ENCODE measurements at regions not wholly inside any gene's neighbourhood (a gene's known extent, or its start where the extent isn't known, plus 50 kb on each side); places are given as distances from the start of the nearest gene placed in this dataset.

- no peak for DNase-seq (ENCODE audit: low read depth, low spot score)
- Histone ChIP-seq H3K27me3 (ENCODE audit: control insufficient read depth, insufficient read depth, low read length) (no peaks in the 10 kb centered on the region), H3K36me3 (ENCODE audit: control insufficient read depth, insufficient read depth, low read length) (no peaks in the 10 kb centered on the region), H3K4me3 (ENCODE audit: low read depth in 2 of 2, low read length in 2 of 2) (no peak overlapping the region), H3K4me1 (ENCODE audit: control insufficient read depth, insufficient read depth, low read length) (no peaks in the 10 kb centered on the region), H3K9me3 (ENCODE audit: control insufficient read depth, insufficient read depth, low read depth, low read length) (no peaks in the 10 kb centered on the region), H3K27ac (ENCODE audit: low read length) (no peak overlapping the region)
- in situ Hi-C loops (cut with HindIII; ENCODE audit: low pct_unique_long_range_greater_than_20kb, low sequenced_read_pairs) (no loop called here), intact Hi-C loops (cut with micrococcal nuclease; ENCODE audit: unreplicated experiment) (no loop called here)
- ATAC-seq: no peak
- ChIA-PET CTCF (no interaction called here), POLR2A (no interaction called here)
- TF ChIP-seq SIN3A (IDR thresholded peaks at IDR 0.05; ENCODE audit: borderline replicate concordance, insufficient read depth, low read depth, low read length) (no peak), TCF7L2 (IDR thresholded peaks at IDR 0.05; ENCODE audit: low read depth, low read length) (no peak), REST (IDR thresholded peaks at IDR 0.05; ENCODE audit: insufficient read depth in 1 of 2, low read depth in 2 of 2, low read length in 1 of 2) (no peak), POLR2AphosphoS5 (IDR thresholded peaks at IDR 0.05; ENCODE audit: low read depth, low read length) (no peak)
- TF ChIP-seq, protein P1, sequence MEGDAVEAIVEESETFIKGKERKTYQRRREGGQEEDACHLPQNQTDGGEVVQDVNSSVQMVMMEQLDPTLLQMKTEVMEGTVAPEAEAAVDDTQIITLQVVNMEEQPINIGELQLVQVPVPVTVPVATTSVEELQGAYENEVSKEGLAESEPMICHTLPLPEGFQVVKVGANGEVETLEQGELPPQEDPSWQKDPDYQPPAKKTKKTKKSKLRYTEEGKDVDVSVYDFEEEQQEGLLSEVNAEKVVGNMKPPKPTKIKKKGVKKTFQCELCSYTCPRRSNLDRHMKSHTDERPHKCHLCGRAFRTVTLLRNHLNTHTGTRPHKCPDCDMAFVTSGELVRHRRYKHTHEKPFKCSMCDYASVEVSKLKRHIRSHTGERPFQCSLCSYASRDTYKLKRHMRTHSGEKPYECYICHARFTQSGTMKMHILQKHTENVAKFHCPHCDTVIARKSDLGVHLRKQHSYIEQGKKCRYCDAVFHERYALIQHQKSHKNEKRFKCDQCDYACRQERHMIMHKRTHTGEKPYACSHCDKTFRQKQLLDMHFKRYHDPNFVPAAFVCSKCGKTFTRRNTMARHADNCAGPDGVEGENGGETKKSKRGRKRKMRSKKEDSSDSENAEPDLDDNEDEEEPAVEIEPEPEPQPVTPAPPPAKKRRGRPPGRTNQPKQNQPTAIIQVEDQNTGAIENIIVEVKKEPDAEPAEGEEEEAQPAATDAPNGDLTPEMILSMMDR (IDR thresholded peaks at IDR 0.05): no peak
- no TSS peak for BruUV-seq (replicated peaks)
Observed at GRCh38 chr18:69109686-69110085, 291.0 kb upstream of the DOK6 start.

DNA sequence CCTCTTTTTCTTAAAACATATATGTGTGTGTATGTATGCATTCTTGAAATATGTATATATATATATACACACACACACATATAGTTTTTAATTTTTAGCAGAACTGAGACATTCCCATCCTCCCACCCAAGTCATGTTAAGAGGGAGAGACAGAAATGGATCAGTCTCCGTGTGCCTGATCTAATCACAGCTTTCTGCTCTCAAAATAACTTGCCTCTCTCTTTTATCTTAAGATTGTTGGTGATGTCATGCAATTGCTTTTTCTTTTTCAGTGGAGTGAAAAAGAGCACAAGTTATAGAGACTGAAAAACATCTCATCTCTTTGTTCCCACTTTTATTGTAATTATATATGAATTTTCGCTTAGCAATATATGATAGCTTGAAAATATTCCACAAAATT, 279.9 kb upstream of the DOK6 start:
- Histone ChIP-seq H3K27ac (ENCODE audit: low read length) (no peak overlapping the region), H3K36me3 (ENCODE audit: control insufficient read depth, insufficient read depth, low read length) (no peaks in the 10 kb centered on the region), H3K27me3 (ENCODE audit: control insufficient read depth, insufficient read depth, low read length) (no peaks in the 10 kb centered on the region), H3K4me3 (ENCODE audit: low read depth in 2 of 2, low read length in 2 of 2) (no peak overlapping the region), H3K9me3 (ENCODE audit: control insufficient read depth, insufficient read depth, low read depth, low read length) (no peaks in the 10 kb centered on the region), H3K4me1 (ENCODE audit: control insufficient read depth, insufficient read depth, low read length) (no peaks in the 10 kb centered on the region)
- intact Hi-C loops (cut with micrococcal nuclease; ENCODE audit: unreplicated experiment) (no loop called here), in situ Hi-C loops (cut with HindIII; ENCODE audit: low pct_unique_long_range_greater_than_20kb, low sequenced_read_pairs) (no loop called here)
- no TSS peak for BruUV-seq (replicated peaks)
- POLR2A ChIA-PET: interaction anchor here (0.6 kb wide), 1 partner anchor 837 kb away, joined by 14 read pairs; no protein-coding TSS in a partner anchor
- DNase-seq (ENCODE audit: low read depth, low spot score): no peak
- no peak for ATAC-seq
- CTCF ChIA-PET: interaction anchor here (0.5 kb wide), 1 partner anchor 240 kb away, joined by 5 read pairs; no protein-coding TSS in a partner anchor
- TF ChIP-seq, protein P1 (IDR thresholded peaks at IDR 0.05): no peak

DNA sequence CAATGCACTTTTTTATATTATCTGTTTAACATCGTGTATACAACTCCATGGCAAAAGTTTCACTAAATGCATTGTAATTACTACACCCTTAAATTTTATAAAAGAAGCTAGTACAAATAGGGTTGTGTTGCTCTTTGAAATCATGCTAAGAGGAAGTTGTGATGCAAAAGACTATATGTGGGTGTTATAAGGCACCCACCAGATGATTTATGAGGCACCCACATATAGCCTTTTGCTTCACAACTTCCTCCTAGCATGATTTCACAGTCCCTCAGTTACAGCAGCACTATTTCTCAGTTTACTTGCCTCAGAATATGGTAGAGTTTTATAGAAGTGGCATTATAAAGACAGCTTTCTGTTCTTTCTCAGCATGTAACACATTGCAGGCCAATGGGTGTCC, 277.3 kb upstream of the DOK6 start:
- DNase-seq (ENCODE audit: low read depth, low spot score) (no peak), ATAC-seq (no peak)
- H3K27ac ChIP-seq (ENCODE audit: low read length): no peak overlapping the region
- no peaks in the 10 kb centered on the region for H3K36me3 ChIP-seq (ENCODE audit: control insufficient read depth, insufficient read depth, low read length)
- intact Hi-C loops (cut with micrococcal nuclease; ENCODE audit: unreplicated experiment): no loop called here
- no TSS peak for BruUV-seq (replicated peaks)
- CTCF ChIA-PET: no interaction called here
- H3K4me1 ChIP-seq (ENCODE audit: control insufficient read depth, insufficient read depth, low read length): no peaks in the 10 kb centered on the region
- in situ Hi-C loops (cut with HindIII; ENCODE audit: low pct_unique_long_range_greater_than_20kb, low sequenced_read_pairs): no loop called here
- POLR2A ChIA-PET: no interaction called here
- H3K9me3 ChIP-seq (ENCODE audit: control insufficient read depth, insufficient read depth, low read depth, low read length): no peaks in the 10 kb centered on the region
- no peaks in the 10 kb centered on the region for H3K27me3 ChIP-seq (ENCODE audit: control insufficient read depth, insufficient read depth, low read length)
- no peak overlapping the region for H3K4me3 ChIP-seq (ENCODE audit: low read depth in 2 of 2, low read length in 2 of 2)
- TF ChIP-seq REST (IDR thresholded peaks at IDR 0.05; ENCODE audit: insufficient read depth in 1 of 2, low read depth in 2 of 2, low read length in 1 of 2): no peak
- TF ChIP-seq SIN3A (IDR thresholded peaks at IDR 0.05; ENCODE audit: borderline replicate concordance, insufficient read depth, low read depth, low read length): no peak
- TF ChIP-seq, protein P1 (IDR thresholded peaks at IDR 0.05): no peak
- no peak for TF ChIP-seq POLR2AphosphoS5 (IDR thresholded peaks at IDR 0.05; ENCODE audit: low read depth, low read length)
- no peak for TF ChIP-seq TCF7L2 (IDR thresholded peaks at IDR 0.05; ENCODE audit: low read depth, low read length)

All from Panc1 (cell line).